ENCODE measurements at regions not wholly inside any gene's neighbourhood (a gene's known extent, or its start where the extent isn't known, plus 50 kb on each side); places are given as distances from the start of the nearest gene placed in this dataset.

GRCh38 chr9:12554636-12555035 lies 138.5 kb upstream of the TYRP1 start:
- ATAC-seq (ENCODE audit: insufficient read depth, low FRiP score) (no peak), DNase-seq (peak in 2 of 3 donors; percentile 18 to 33)
- Histone ChIP-seq H3K4me1 (ENCODE audit: control insufficient read depth in 5 of 5, insufficient read depth in 5 of 5, low read length in 5 of 5) (no peaks in the 10 kb centered on the region), H3K27me3 (ENCODE audit: control insufficient read depth in 3 of 3, insufficient read depth in 3 of 3, low read length in 2 of 3) (no peaks in the 10 kb centered on the region), H3K4me3 (no peak overlapping the region), H3K27ac (ENCODE audit: low read depth in 1 of 2, low read length in 1 of 2) (no peak overlapping the region), H3K36me3 (ENCODE audit: control insufficient read depth in 4 of 4, insufficient read depth in 4 of 4, low read length in 4 of 4) (no peaks in the 10 kb centered on the region), H3K9ac (ENCODE audit: insufficient read depth in 1 of 2, low read length in 2 of 2) (no peak overlapping the region), H3K9me3 (ENCODE audit: control insufficient read depth in 4 of 4, insufficient read depth in 3 of 4, low read length in 3 of 4) (no peaks in the 10 kb centered on the region)
- TF ChIP-seq, protein P1, sequence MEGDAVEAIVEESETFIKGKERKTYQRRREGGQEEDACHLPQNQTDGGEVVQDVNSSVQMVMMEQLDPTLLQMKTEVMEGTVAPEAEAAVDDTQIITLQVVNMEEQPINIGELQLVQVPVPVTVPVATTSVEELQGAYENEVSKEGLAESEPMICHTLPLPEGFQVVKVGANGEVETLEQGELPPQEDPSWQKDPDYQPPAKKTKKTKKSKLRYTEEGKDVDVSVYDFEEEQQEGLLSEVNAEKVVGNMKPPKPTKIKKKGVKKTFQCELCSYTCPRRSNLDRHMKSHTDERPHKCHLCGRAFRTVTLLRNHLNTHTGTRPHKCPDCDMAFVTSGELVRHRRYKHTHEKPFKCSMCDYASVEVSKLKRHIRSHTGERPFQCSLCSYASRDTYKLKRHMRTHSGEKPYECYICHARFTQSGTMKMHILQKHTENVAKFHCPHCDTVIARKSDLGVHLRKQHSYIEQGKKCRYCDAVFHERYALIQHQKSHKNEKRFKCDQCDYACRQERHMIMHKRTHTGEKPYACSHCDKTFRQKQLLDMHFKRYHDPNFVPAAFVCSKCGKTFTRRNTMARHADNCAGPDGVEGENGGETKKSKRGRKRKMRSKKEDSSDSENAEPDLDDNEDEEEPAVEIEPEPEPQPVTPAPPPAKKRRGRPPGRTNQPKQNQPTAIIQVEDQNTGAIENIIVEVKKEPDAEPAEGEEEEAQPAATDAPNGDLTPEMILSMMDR (IDR thresholded peaks at IDR 0.05; ENCODE audit: control extremely low read depth, extremely low read depth), result no peak
- 51 to 58% methylated on average over 5 of the region's 5 CpGs for WGBS, 2 donors

GRCh38 chr9:12566404-12567090 lies 126.6 kb upstream of the TYRP1 start:
- no peak overlapping the region for H3K27ac ChIP-seq (ENCODE audit: low read depth in 1 of 2, low read length in 1 of 2)
- H3K9ac ChIP-seq (ENCODE audit: insufficient read depth in 1 of 2, low read length in 2 of 2), result no peak overlapping the region
- WGBS, 2 donors, result 92% methylated on average over 5 of the region's 5 CpGs
- no peak for DNase-seq
- TF ChIP-seq, protein P1 (IDR thresholded peaks at IDR 0.05; ENCODE audit: control extremely low read depth, extremely low read depth), result no peak
- no peak for ATAC-seq (ENCODE audit: insufficient read depth, low FRiP score)
- H3K36me3 ChIP-seq (ENCODE audit: control insufficient read depth in 4 of 4, insufficient read depth in 4 of 4, low read length in 4 of 4), result no peaks in the 10 kb centered on the region
- H3K27me3 ChIP-seq (ENCODE audit: control insufficient read depth in 3 of 3, insufficient read depth in 3 of 3, low read length in 2 of 3), result no peaks in the 10 kb centered on the region
- H3K4me3 ChIP-seq, result no peak overlapping the region
- no peaks in the 10 kb centered on the region for H3K9me3 ChIP-seq (ENCODE audit: control insufficient read depth in 4 of 4, insufficient read depth in 3 of 4, low read length in 3 of 4)
- no peaks in the 10 kb centered on the region for H3K4me1 ChIP-seq (ENCODE audit: control insufficient read depth in 5 of 5, insufficient read depth in 5 of 5, low read length in 5 of 5)

DNA sequence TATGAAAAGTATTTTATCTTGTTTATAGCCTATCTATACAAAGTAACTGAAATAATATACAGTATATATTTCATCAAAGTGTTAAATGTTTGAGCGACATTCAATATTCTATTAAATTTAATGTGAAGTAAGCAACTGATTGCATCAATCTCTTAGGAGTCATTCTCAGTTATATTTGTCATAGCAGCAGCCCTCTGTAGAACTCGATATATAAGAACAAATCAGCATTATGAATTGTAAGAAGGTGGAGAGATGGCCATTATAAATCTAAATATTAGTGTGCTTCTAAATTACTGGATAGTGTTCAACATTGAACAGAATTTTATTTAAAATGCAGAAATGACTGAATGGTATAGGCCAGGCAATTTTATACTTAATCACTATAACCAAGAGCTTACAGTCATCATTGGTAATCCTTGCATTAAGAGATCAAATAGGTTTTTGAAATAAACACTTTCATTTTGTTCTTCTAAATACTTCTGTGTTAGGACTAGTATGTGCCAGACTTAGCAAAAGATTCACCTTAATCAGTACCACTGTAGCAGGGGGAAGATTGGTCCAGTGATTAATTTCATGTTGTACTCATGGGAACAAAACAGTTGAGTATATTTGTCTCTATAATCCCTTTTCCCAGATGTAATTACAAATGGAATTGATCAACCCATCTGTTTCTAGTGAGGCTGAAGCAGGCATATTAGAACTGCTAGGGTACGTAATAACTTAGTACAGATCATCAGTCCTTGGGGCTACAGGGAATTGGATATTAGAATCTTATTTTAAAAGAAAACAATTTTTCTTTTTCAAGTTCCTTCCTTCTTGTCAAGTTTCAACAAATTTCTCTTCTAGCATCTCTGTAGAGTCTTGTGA lies 108.3 kb upstream of the TYRP1 start:
- ATAC-seq (ENCODE audit: insufficient read depth, low FRiP score) (no peak), DNase-seq (no peak)
- no peaks in the 10 kb centered on the region for H3K36me3 ChIP-seq (ENCODE audit: control insufficient read depth in 4 of 4, insufficient read depth in 4 of 4, low read length in 4 of 4)
- no peak overlapping the region for H3K4me3 ChIP-seq
- no peak overlapping the region for H3K27ac ChIP-seq (ENCODE audit: low read depth in 1 of 2, low read length in 1 of 2)
- H3K4me1 ChIP-seq (ENCODE audit: control insufficient read depth in 5 of 5, insufficient read depth in 5 of 5, low read length in 5 of 5), result no peaks in the 10 kb centered on the region
- 92% methylated on average over 3 of the region's 3 CpGs for WGBS, 2 donors
- no peaks in the 10 kb centered on the region for H3K9me3 ChIP-seq (ENCODE audit: control insufficient read depth in 4 of 4, insufficient read depth in 3 of 4, low read length in 3 of 4)
- TF ChIP-seq, protein P1 (IDR thresholded peaks at IDR 0.05; ENCODE audit: control extremely low read depth, extremely low read depth), result no peak
- H3K27me3 ChIP-seq (ENCODE audit: control insufficient read depth in 3 of 3, insufficient read depth in 3 of 3, low read length in 2 of 3), result no peaks in the 10 kb centered on the region
- no peak overlapping the region for H3K9ac ChIP-seq (ENCODE audit: insufficient read depth in 1 of 2, low read length in 2 of 2)

Data from lung (tissue), 11 donors.